Astrocyte (in vitro differentiated cells and primary cell): ENCODE measurements at regions not wholly inside any gene's neighbourhood (a gene's known extent, or its start where the extent isn't known, plus 50 kb on each side); places are given as distances from the start of the nearest gene placed in this dataset.
A peak's percentile ranks its signal among the peaks of the same experiment; 100 is the strongest.

Experiments
- EZH2 ChIP-seq: IDR thresholded peaks from 2 replicates; pipeline ENCODE4 v1.6.1; 2012; ENCODE audit warnings: mild to moderate bottlenecking, low read length, inconsistent platforms; ENCODE audit not compliant: insufficient read depth
- TF ChIP-seq, protein P1 (sequence below): IDR thresholded peaks from 2 replicates; pipeline ENCODE4 v1.5.1; 2011; ENCODE audit warnings: low read depth, mild to moderate bottlenecking, inconsistent platforms, low read length, moderate library complexity; ENCODE audit not compliant: insufficient read depth

DNA sequence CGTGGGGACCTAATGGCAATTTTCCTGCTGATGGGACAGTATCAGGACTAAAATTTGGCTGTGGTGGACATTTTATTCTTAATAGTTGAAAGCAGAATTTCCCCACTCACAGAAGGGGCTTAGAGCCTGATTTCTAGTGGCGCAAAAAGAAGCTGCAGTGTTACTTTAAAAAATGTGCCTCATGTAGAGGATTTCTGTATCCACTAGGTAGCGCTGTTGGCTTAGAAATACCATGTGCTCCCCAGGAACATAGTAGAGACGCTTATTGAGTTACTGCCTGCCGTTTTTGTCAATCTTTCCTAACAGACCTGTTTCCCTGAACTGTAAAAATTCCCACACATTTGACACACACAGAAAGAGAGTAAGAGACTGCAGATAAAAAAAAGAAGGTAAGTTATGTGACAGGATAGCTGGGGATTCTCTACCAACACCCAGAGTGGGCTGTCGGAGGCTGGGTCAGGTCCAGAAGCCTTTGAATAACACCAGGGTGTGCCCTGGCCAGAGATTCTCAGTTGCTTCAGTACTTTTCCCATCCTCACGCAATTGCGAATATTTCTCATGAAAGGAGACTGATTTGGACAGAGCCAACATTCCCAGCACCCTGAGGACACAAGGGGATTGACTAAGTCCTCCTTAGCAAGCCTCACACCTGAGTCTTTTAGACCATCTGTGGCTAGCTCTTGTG is 88.4 kb downstream of the ZXDA start:
- no peak for TF ChIP-seq EZH2
- TF ChIP-seq, protein P1, sequence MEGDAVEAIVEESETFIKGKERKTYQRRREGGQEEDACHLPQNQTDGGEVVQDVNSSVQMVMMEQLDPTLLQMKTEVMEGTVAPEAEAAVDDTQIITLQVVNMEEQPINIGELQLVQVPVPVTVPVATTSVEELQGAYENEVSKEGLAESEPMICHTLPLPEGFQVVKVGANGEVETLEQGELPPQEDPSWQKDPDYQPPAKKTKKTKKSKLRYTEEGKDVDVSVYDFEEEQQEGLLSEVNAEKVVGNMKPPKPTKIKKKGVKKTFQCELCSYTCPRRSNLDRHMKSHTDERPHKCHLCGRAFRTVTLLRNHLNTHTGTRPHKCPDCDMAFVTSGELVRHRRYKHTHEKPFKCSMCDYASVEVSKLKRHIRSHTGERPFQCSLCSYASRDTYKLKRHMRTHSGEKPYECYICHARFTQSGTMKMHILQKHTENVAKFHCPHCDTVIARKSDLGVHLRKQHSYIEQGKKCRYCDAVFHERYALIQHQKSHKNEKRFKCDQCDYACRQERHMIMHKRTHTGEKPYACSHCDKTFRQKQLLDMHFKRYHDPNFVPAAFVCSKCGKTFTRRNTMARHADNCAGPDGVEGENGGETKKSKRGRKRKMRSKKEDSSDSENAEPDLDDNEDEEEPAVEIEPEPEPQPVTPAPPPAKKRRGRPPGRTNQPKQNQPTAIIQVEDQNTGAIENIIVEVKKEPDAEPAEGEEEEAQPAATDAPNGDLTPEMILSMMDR, result peak; percentile 30
